Frontal cortex (tissue), 3 donors: ENCODE measurements at regions not wholly inside any gene's neighbourhood (a gene's known extent, or its start where the extent isn't known, plus 50 kb on each side); places are given as distances from the start of the nearest gene placed in this dataset.
"Not testable (repeated sequence)": the region's sequence is repeated elsewhere in the genome, so short reads cannot be mapped to it uniquely, and the experiment has no call there.

Source experiments
- DNase-seq, 2 donors: peaks; one replicate each; pipeline ENCODE4 v3.0.0; 2012; ENCODE audit warnings: low spot score in 2 of 2
- FAIRE-seq: peaks from 2 replicates; lab custom pipeline; 2012; peaks lifted over from hg19 to GRCh38; lab: Jason Lieb, UNC
- donor health status: control.
- donor health status: control.
- donor health status: control.

DNA sequence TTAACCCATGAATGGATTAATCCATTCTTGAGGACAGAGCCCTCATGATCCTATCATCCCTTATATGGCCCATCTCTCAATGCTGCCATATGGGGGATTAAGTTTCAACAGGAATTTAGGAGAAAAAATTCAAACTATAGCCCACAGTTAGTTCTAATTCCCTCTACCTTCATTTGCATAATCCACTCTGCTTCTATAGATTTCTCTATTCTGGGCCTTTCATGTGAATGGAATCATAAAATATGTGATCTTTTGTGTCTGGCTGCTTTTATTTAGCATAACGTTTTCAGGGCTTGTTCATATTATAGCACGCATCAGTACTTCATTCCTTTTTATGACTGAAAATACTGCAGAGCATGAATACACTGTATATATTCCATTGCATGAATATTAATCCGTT is 55.4 kb downstream of the CTSL start:
- FAIRE-seq = no peak
- no peak for DNase-seq

DNA sequence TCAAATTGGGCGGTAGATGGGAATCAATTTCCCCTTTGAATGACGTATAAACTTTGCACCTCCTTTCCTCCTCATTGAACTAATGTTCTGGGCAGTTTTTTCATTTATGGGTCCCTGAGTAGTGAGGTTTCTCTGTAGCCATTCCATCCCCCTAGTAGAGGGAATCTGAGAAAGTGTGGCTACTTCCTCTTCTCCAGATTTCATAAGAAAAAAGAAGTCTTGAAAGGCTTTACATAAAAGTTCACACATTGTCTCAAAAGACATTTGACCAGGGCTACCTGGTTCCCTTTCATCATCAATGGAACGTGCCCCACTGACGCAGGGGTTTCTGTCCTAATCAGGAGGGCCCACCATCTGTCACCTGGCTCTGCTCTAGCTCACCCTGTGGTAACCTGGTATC is 57.3 kb downstream of the CTSL start:
- FAIRE-seq = no peak

DNA sequence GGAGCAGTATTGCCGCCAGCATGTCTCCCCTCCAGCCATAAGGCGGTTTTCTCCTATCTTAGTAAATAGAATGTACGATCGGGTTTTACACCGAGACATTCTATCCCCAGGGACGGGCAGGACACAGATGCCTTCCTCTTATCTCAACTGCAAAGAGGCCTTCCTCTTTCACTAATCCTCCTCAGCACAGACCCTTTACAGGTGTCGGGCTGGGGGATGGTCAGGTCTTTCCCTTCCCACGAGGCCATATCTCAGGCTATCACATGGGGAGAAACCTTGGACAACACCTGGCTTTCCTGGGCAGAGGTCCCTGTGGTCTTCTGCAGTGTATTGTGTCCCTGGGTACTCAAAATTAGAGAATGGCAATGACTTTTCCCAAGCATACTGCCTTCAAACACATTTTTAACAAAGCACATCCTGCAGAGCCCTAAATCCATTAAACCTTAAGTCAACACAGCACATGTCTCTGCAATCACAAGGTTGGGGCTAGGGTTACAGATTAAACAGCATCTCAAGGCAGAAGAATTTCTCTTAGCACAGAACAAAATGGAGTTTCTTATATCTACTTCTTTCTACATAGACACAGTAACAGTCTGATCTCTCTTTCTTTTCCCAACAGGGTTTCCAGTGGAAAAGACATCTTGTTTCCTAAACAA is 59.5 kb downstream of the CTSL start:
- not testable (repeated sequence) for FAIRE-seq

More for the DNA sequence above, 57.3 kb downstream of the CTSL start:
- no peak for DNase-seq

DNA sequence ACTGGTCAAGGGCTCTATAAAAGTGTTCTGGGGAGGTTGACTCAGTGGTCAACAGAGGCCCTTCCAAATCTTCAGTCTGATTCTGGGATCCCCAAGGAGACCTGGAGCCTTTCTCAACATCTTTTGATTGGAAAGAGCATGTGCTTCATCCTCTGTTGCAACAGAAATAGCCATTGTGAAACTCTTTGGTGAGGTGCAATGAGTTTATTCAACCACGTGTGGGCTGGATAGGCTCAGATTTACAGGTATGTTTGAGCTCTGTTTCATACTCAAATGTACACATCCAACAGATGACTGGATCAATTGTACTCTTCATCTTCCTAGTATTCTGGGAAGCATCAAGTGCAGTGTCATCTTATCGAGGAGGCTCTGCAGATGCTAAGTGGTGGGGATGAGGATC is 60.5 kb downstream of the CTSL start:
- FAIRE-seq = no peak
- no peak for DNase-seq

More for the DNA sequence above, 59.5 kb downstream of the CTSL start:
- DNase-seq = not testable (repeated sequence)

DNA sequence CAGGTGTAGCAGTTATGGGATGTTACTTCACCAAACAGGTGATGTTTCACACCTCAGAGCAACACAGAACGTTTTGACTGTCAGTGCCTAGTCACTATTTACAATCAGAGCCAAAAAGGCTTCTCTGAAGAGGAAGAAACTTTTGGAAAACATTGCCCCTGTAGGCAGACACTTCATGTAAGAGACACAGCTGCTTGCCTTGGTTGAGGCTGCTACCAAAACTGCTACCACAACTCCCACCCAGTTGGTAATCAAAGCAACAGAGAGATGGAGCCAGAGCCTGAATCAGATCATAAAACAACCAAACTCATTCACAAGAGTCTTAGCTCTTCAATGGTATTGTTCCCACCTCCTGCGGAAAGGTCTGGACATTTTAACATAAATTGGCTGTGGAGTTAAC is 61.0 kb downstream of the CTSL start:
- DNase-seq = no peak
- no peak for FAIRE-seq

DNA sequence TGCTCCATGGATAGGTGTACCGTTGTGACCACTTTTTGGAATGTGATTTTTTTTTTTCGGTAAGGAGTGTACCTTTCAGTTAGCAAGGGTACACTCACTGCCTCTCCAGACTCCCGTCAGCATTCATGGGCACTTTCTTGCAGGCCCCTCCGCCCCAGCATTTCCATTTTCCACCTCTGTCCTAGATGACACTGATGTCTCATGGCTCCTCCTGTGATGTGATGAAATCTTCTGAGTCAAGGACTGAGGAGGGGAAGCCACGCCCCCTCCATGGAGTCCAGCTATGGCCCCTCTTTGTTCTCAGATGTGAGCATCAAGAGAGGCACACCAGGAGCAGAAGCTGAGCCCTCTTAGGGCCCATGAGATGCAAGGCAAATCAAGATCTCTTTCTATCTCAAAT is 61.8 kb downstream of the CTSL start:
- DNase-seq (no peak), FAIRE-seq (no peak)

DNA sequence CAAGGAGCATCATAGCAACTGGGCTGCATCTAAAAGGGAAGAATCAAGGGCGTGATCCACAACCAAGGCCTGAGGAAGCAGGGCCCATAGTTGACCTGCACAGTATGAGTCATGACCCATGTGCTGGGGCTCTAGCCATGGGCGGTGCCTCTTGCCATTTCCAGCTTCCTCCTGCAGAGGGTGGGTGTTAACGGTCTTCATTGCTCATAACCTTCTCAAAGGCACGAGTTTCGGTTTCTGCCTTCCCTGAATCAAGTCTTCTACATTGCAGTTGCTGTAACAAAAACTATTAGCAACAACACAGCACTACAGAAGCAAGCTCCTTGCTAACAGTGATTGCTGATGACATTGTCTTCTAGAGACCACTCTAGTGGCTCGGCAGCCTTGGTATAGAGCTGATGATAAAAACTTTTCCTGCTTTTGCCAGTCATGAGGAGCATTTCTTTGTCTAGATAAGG is 66.9 kb downstream of the CTSL start:
- no peak for DNase-seq
- FAIRE-seq = no peak

DNA sequence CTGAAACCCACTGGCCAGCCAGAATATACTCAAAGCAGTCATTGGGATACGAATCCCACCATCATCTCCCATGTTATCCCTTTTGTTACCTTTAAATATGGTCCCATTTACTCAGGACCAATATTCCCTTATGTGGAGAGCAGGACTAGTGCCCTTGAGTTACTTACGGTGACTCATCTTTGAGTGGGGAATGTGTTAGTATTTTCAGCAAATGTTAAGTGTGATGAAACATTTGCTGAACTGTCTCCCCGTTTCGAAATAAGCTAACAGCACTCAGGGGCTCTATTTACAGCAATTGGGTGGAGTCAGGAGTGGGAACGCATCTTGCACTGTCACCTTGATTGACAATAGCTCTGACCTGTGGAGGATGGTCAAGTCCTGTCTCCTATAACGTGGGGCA is 67.4 kb downstream of the CTSL start:
- FAIRE-seq (no peak), DNase-seq (peak in 1 of 2 donors; percentile 22)

DNA sequence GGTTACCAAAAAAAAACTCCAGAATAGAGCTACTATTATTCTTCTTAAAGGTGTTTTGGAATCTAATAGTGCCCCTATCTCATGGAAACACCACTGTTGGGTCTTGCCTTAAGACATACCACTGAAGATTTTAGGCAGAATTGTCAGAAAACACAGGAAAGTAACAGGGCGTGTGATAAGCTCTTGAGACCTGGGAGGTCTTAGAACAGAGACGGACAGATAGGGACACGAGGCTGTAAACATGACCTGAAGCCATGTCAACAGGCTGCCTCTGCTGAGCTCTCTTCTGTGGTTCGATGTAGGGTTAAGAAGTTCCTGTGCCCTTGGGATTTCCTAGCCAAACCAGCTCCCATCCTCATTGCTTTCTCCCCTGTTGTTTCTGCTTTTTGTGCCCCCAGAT is 69.3 kb downstream of the CTSL start:
- DNase-seq = no peak
- FAIRE-seq = no peak

DNA sequence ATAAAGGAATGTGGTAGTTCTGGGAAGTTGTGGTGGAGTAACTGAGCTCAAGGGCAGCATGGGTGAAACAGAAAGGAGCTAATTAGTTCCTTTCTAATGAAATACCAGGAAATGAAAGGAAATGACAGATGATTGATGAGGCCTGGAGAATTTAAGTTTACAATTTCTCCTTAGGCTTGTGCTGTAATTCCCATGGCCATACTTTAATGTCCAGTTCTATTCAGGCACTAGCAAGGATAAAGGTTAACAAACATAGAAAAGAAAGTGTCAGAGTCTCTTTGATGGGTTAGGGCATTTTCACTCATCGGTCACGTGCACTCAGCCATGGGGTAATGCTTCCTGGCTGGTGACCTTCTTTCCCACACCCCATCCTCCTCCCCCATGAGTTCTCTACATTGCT is 70.3 kb downstream of the CTSL start:
- FAIRE-seq (no peak), DNase-seq (no peak)

DNA sequence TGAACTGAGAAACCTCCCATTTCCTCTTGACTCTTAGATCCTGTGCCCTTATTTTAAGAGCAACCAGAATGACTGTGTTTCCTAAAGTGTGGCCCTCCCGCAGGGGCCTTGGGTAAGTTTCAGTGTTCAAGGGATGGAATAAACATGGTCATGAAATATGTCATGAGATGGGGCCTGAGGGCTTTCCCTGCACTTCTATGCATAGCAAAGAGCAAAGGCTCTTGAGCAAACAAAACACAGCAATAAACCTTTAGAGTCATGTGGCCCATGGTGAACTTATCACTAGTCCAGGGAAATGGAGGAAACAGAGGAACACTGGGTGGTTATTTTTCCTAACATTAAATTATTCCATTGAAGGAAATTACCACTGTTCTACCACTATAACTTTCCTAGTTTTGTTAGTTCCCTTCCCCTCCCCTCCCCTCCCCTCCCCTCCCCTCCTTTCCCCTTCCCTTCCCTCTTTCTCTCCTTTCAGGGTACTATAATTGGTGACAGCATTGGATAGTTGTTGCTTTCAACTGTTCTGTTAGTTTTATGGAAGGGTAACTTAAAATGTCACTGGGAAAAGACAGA is 72.4 kb downstream of the CTSL start:
- DNase-seq = no peak
- FAIRE-seq = no peak

DNA sequence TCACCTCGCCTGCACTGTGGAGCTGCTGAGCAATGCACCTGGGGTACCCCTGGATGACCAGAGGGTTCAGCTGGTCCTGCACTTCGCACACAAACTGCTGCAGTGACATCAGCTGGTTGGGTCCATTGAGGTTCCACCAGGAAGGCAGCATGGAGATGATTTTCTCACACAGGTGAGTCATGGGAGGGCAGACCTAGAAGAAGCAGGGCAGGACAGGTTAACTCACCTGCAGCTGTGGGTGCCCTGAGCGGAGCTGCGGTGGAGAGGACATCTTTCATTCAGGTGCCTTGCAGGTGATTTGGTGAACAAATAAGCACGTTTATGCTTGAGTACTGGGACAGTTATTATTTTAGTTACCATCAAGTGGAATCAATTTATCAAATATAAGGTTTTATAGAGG is 73.6 kb downstream of the CTSL start:
- FAIRE-seq (no peak), DNase-seq (no peak)

DNA sequence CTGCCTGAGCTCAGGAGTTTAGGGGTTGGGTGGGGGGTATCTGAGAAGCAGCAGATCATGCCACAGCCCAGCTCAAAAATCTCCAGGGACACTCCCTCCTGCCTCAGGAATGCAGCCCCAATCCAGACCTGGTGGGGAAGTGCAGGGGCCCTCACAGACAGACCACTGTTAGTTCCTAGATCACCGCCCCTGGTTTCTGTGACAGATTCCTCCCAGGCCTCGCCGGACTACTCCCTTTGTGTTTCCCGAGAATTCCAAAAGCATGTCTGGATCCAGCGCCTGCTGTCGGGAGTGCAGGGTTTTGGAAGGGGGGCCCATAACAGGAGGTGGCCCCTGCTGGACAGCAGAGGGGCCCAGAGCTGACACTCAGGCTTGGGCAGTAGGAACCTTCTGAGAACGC is 74.5 kb downstream of the CTSL start:
- DNase-seq (no peak), FAIRE-seq (no peak)

DNA sequence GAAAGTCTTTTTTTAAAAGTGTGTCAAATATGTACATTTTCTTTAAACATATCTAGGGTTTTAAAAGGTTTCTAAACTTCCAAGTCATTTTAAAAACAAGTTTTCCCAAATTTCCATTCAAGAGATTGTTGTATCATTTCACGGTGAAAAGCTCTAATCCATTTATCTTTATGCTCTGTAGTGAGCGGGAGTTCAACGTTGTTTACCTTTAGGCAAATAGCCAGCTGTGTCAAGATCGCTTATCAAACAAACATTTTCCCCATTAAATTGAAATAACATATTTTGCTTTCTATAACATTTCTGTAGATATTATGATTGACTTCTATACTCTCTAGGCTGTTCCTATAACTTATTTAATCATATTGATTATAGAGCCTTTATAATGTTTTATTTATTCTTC is 75.1 kb downstream of the CTSL start:
- no peak for FAIRE-seq
- DNase-seq = no peak

DNA sequence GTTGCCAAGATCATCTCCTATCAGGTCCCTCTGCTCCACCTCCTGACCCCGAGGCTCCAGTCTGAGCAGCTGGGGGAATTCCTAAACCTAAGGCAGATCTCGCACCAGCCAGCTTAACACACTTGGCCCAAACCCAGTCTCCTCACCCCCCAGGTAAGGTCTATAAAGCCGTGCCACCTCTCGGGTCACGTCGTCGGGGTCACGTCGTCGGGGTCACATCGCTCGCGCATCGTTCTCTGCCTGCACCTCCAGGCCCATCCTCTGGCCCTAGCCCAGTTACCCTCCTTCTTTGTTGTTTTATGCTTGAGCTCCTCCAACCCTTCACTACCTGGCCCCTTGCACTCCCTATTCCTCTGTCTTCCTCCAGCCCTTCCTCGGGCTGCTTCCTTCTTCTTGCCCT is 77.2 kb downstream of the CTSL start:
- DNase-seq (no peak), FAIRE-seq (no peak)

DNA sequence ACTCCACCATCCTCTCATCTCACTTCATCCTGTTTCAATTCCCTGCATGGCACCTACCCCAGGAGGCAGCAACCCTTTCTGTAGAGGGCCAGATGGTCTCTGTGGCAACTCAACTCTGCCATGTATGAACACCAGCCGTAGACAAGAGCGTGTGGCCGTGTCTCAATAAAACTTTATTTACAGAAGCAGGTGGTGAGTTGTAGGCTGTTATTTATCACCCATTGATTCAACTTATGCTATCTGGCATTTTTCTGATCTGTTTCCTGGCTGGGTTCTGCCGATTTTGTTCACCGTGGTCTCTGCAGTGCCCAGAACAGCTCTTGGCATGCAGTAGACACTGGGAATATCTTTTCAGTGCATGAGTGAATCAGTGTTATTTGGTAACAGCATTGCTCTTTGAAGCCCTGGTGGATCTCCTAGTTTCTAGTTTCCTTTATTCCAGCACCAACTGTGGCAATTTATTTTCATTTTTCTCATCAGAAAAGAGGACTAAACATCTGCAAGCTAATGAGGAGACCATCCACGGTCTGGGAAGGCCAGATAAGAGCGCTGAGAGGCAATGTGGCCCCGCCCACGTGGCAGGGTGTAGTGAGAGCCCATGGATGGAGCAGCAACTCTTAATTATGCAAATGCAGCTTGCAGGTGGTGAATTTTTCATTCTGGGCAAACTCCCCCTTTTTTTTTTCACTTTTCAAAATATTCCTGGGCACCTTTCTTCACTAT is 77.9 kb downstream of the CTSL start:
- DNase-seq = no peak
- no peak for FAIRE-seq

DNA sequence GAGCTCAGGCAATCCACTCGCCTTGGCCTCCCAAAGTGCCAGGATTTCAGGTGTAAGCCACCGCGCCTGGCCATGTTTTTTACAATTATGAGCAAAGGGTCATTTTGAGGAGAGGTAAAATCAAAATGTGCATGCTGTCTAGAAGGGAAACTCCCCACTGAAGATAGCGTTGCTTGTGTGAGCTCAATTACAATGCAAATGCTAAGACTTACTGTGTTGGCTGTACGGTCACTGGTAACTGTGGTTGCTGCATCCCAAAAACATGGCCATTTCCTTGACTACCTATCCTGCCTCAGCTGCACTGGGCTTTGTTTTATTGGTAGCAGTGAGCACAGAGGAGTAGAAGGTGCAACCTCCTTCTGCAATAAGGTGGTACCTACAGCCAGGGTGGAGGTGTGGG is 77.4 kb upstream of the SPATA31E1 start:
- no peak for DNase-seq
- FAIRE-seq = no peak

DNA sequence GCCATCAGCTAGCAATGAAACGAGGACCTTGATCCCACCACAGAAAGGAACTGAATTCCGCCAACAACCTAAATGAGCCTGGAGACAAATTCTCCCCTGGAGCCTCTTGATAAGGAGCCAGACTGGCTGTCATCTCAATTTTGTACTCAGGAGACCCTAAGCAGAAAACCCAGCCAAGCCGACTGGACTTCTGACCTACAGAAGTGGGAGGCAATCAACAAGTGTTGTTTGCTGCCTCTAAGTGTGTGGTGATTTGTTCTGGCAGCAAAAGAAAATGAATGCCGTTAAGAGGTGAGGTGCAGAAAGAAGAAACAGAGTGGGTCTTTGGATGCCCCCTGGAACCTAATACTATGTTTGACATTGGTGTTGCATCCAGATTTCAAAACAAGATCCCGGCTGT is 72.7 kb upstream of the SPATA31E1 start:
- DNase-seq (no peak), FAIRE-seq (no peak)

DNA sequence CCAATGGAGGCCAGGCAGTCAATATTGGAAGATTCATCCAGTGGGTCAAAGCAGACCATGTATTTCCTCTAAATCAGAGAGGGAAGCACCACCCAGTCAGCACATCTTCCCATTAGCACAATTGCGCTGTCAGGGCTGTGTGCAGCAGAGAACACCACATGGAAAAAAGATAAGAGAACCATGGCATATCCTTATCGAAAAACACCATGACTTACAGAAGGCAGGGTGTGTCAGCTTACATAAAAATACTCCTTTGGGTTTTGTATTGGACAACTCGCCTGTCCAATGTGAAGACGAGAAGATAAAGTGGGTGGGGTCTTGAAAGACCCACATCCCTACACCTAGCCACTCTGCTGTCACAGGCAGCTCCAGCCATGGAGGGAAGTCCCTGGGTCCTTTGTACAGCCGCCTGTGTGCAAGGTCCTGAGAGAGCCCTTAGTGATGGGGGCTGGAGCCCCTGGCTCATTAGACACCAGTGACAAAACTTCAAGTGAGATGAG is 71.9 kb upstream of the SPATA31E1 start:
- FAIRE-seq = no peak

DNA sequence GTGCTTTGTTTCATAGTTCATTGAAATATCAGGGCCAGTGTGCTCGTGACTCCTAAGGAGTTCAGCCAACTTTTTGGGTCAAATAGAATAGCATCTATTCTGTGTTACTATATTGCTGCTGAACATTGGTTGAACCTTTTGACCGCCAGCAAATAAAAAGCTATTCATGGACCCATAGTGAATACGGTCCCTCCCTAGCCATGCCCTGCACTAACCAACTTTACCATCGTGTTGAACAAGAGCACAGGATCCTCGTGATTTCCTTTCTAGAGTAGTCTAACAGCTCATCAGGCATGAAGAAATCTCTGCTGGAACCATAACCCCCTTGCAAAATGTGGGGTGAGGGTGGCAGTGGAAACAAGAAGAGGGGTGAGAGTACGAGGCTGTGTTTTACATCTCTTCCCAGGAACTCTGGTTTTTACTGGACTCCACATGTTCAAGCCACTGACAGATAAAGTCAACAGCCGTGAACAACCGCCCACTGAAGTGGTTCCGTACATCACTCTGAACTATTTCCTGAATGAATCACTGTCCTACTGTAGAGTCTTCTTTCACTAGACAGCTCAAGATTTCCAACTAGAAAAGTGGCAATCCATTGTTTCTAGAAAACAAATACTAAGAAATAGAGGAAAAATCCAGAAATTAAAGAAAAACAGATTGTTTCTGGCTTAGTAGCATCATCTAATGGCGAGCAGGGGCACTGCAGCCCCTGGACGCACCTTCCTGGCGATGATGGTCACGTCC is 70.1 kb upstream of the SPATA31E1 start:
- DNase-seq = peak in 1 of 2 donors; percentile 27
- no peak for FAIRE-seq

More for the DNA sequence above, 71.9 kb upstream of the SPATA31E1 start:
- no peak for DNase-seq

DNA sequence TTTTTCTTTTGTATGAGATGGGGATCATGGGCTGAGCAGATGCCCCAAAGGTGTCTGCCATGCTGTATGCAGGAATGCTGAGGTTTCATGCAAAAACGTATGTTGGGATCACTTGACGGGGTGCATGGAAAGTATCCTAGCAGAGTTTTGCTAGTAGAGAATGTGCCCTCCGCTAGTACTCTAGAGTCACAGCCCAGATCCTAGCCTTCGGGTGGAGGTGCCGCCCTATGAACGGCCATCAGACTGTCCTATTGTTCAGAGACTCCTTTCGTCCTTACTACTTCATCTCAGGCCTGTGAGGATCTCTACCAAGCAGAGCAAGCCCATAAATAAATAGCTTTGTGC is 69.6 kb upstream of the SPATA31E1 start:
- FAIRE-seq (no peak), DNase-seq (no peak)
